Brain microvascular endothelial cell (primary cell): ENCODE measurements at regions not wholly inside any gene's neighbourhood (a gene's known extent, or its start where the extent isn't known, plus 50 kb on each side); places are given as distances from the start of the nearest gene placed in this dataset.

Experiments
- DNase-seq: peaks from one replicate; pipeline ENCODE4 v3.0.0-alpha.2; 2020
- H3K27ac ChIP-seq: fragments of 250-450 bp; sonication (Bioruptor Pico); 2 replicates; pipeline ENCODE4 v1.5.1; 2020; ENCODE audit warnings: mild to moderate bottlenecking, moderate library complexity
- H3K27me3 ChIP-seq: fragments of 250-450 bp; sonication (Bioruptor Pico); replicated peaks from 2 replicates; pipeline ENCODE4 v1.5.1; 2020; ENCODE audit warnings: mild to moderate bottlenecking
- H3K36me3 ChIP-seq: fragments of 250-450 bp; sonication (Bioruptor Pico); replicated peaks from 2 replicates; pipeline ENCODE4 v1.5.1; 2020; ENCODE audit warnings: mild to moderate bottlenecking
- H3K4me3 ChIP-seq: 2 replicates; pipeline ENCODE4 v1.5.1; 2011; ENCODE audit warnings: low read depth, mild to moderate bottlenecking, control low read depth, low read length, moderate library complexity
- CTCF ChIP-seq: IDR thresholded peaks from 2 replicates; pipeline ENCODE4 v1.5.1; 2011; ENCODE audit warnings: low read depth, mild to moderate bottlenecking, moderate library complexity, low read length, control low read depth, inconsistent platforms; ENCODE audit errors: missing control alignments
- in situ Hi-C: cut with HindIII; loops from 2 replicates; pipeline ENCODE4 v1.10.0; 2017; ENCODE audit warnings: low sequenced_read_pairs, low pct_ligation_motif_present

- Histone ChIP-seq H3K27me3 (no peaks in the 10 kb centered on the region), H3K27ac (peak overlapping the region; percentile 91), H3K36me3 (no peaks in the 10 kb centered on the region), H3K4me3 (no peak overlapping the region)
- in situ Hi-C loops = no loop called here
- no peak for TF ChIP-seq CTCF
- no peak for DNase-seq
These were observed 135.2 kb upstream of the IL12A start for GRCh38 chr3:159853506-159853864.

- H3K4me3 ChIP-seq = peak overlapping the region; percentile 18
- DNase-seq = peak; percentile 93
- in situ Hi-C loops = no loop called here
- no peaks in the 10 kb centered on the region for H3K27me3 ChIP-seq
- no peak for TF ChIP-seq CTCF
- H3K36me3 ChIP-seq = no peaks in the 10 kb centered on the region
- H3K27ac ChIP-seq = peak overlapping the region; percentile 91
These were observed 134.0 kb upstream of the IL12A start for GRCh38 chr3:159854500-159855124.

GRCh38 chr3:159855599-159856346, 132.9 kb upstream of the IL12A start:
- TF ChIP-seq CTCF = no peak
- Histone ChIP-seq H3K36me3 (no peaks in the 10 kb centered on the region), H3K27me3 (no peaks in the 10 kb centered on the region), H3K27ac (peak overlapping the region; percentile 37), H3K4me3 (no peak overlapping the region)
- no peak for DNase-seq
- in situ Hi-C loops = no loop called here

- no peak for DNase-seq
- TF ChIP-seq CTCF = no peak
- Histone ChIP-seq H3K4me3 (no peak overlapping the region), H3K27me3 (no peaks in the 10 kb centered on the region), H3K36me3 (no peaks in the 10 kb centered on the region), H3K27ac (peak overlapping the region; percentile 37)
- in situ Hi-C loops = no loop called here
These were observed 132.0 kb upstream of the IL12A start for GRCh38 chr3:159856590-159857104.

DNA sequence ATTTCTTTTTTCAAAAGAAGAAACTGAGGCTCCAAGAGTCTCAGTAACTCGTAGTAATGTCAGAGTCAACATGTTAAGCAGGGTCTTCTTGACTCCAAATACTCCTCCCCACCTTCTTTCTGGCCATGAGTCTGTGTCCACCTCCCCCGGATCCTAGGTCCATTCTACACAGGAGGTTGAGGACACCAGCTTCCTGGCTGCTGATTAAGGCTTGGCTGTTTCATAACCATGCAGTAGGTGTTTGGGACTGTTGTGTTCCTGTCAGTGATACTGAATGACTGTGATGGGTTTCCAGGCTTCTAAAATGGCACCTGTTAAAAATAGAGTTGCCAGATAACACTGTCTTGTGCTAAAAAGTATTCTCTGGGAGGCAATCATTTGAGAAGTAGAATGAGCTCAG, 130.8 kb upstream of the IL12A start:
- DNase-seq = no peak

More for the DNA sequence above, 130.8 kb upstream of the IL12A start:
- TF ChIP-seq CTCF = no peak
- no peaks in the 10 kb centered on the region for H3K36me3 ChIP-seq
- H3K27ac ChIP-seq = no peak overlapping the region
- no peak overlapping the region for H3K4me3 ChIP-seq
- in situ Hi-C loops = no loop called here
- no peaks in the 10 kb centered on the region for H3K27me3 ChIP-seq
